ENCODE measurements at regions not wholly inside any gene's neighbourhood (a gene's known extent, or its start where the extent isn't known, plus 50 kb on each side); places are given as distances from the start of the nearest gene placed in this dataset.

DNA sequence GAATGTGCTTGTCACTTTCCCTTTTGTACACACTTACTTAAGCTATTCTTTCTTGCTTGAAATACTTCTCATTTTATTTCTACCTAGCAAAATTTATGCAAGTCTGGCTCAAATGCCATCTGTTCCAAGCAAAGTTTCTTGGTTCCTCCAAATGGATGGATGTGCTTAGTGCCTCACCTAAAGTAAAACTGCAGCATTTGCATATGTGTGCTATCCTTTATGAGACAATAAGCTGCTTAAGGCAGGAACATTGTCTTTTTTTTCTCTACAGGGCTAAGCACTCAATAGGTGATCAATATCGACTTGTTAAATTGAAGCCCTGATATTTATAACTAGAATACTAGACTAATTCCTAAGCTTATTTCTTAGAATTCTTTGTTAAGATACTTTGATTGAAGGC lies 136.8 kb downstream of the CYLC1 start:
- TF ChIP-seq, protein P1, sequence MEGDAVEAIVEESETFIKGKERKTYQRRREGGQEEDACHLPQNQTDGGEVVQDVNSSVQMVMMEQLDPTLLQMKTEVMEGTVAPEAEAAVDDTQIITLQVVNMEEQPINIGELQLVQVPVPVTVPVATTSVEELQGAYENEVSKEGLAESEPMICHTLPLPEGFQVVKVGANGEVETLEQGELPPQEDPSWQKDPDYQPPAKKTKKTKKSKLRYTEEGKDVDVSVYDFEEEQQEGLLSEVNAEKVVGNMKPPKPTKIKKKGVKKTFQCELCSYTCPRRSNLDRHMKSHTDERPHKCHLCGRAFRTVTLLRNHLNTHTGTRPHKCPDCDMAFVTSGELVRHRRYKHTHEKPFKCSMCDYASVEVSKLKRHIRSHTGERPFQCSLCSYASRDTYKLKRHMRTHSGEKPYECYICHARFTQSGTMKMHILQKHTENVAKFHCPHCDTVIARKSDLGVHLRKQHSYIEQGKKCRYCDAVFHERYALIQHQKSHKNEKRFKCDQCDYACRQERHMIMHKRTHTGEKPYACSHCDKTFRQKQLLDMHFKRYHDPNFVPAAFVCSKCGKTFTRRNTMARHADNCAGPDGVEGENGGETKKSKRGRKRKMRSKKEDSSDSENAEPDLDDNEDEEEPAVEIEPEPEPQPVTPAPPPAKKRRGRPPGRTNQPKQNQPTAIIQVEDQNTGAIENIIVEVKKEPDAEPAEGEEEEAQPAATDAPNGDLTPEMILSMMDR (IDR thresholded peaks at IDR 0.05), result no peak
- TF ChIP-seq POLR2AphosphoS5 (IDR thresholded peaks at IDR 0.05) (no peak), POLR2A (IDR thresholded peaks at IDR 0.05) (no peak), EP300 (IDR thresholded peaks at IDR 0.05; ENCODE audit: low read depth) (no peak)
